B cell (primary cell): ENCODE measurements at regions not wholly inside any gene's neighbourhood (a gene's known extent, or its start where the extent isn't known, plus 50 kb on each side); places are given as distances from the start of the nearest gene placed in this dataset.
"Not testable (repeated sequence)": the region's sequence is repeated elsewhere in the genome, so short reads cannot be mapped to it uniquely, and the experiment has no call there.

Experiments used
- ATAC-seq: fragments of 200-7000 bp; cut with Tn5 transposase; one replicate; pipeline ENCODE4 v1.10.0; 2021; ENCODE audit warnings: low read depth, mild to moderate bottlenecking, moderate number of reproducible peaks, moderate library complexity
- CTCF ChIA-PET: fragments of 350-600 bp; sonication (Branson Sonifier 250); formaldehyde crosslinking; loops from one replicate; lab custom pipeline; 2021; ENCODE audit warnings: antibody characterized with exemption, inconsistent platforms; lab: Charles Lee
- POLR2A ChIA-PET: fragments of 350-600 bp; sonication (Branson Sonifier 250); formaldehyde crosslinking; loops from one replicate; lab custom pipeline; 2021; ENCODE audit warnings: antibody characterized with exemption; lab: Charles Lee
- DNase-seq: peaks from one replicate; pipeline ENCODE4 v3.0.0; 2013
- H2AFZ ChIP-seq: 2 replicates; pipeline ENCODE4 v1.6.1; 2012; ENCODE audit warnings: mild to moderate bottlenecking, low read depth, low read length; ENCODE audit not compliant: insufficient read depth, poor library complexity, severe bottlenecking
- H3K27ac ChIP-seq, 2 donors: 1 replicate in 1 of 2; 2 replicates in 1 of 2; pipeline ENCODE4 v1.5.1; 2012 to 2013; ENCODE audit warnings: low read length in 2 of 2, mild to moderate bottlenecking in 2 of 2, moderate library complexity in 1 of 2
- H3K27me3 ChIP-seq, 4 experiments: fragments of 200-600 bp in 1 of 4; sonication (generic) in 1 of 4; replicated peaks in 1 of 4; 1 replicate in 2 of 4; 2 replicates in 2 of 4; pipeline versions ENCODE4 v1.6.1 to v1.7.0; 2013 to 2016; ENCODE audit warnings: low read length in 3 of 4, mild to moderate bottlenecking in 2 of 4, mixed read lengths in 1 of 4, moderate library complexity in 1 of 4; ENCODE audit not compliant: insufficient read depth in 4 of 4, control insufficient read depth in 3 of 4; ENCODE audit errors: control extremely low read depth in 1 of 4
- H3K36me3 ChIP-seq, 2 experiments: replicated peaks in 1 of 2; 1 replicate in 1 of 2; 2 replicates in 1 of 2; pipeline versions ENCODE4 v1.6.1 to v1.7.1; 2013; ENCODE audit warnings: low read length in 1 of 2; ENCODE audit not compliant: insufficient read depth in 2 of 2, control insufficient read depth in 1 of 2; ENCODE audit errors: control extremely low read depth in 1 of 2, extremely low read depth in 1 of 2
- H3K4me1 ChIP-seq, 2 donors: fragments of 200-600 bp in 1 of 2; sonication (generic) in 1 of 2; 1 replicate in 1 of 2; 2 replicates in 1 of 2; pipeline versions ENCODE4 v1.5.1 to v1.6.1; 2013 to 2017; ENCODE audit warnings: low read length in 2 of 2; ENCODE audit not compliant: control insufficient read depth in 2 of 2, insufficient read depth in 2 of 2
- H3K4me2 ChIP-seq: replicated peaks from 2 replicates; pipeline ENCODE3; 2012; ENCODE audit warnings: mild to moderate bottlenecking, low read depth, low read length; ENCODE audit not compliant: poor library complexity, severe bottlenecking
- H3K4me3 ChIP-seq, 5 experiments: fragments of 200-600 bp in 1 of 5; sonication (generic) in 1 of 5; 1 replicate in 3 of 5; 2 replicates in 2 of 5; pipeline versions ENCODE4 v1.5.1 to v1.7.0; 2011 to 2016; ENCODE audit warnings: low read length in 4 of 5, mild to moderate bottlenecking in 4 of 5, low read depth in 2 of 5, control low read depth in 1 of 5, moderate library complexity in 1 of 5; ENCODE audit not compliant: insufficient read depth in 1 of 5; ENCODE audit errors: control extremely low read depth in 1 of 5, extremely low read depth in 1 of 5
- H3K79me2 ChIP-seq: fragments of 200-600 bp; sonication (generic); one replicate; pipeline ENCODE4 v1.6.0; 2016; ENCODE audit warnings: low read length; ENCODE audit not compliant: control insufficient read depth, insufficient read depth
- H3K9ac ChIP-seq: fragments of 200-600 bp; sonication (generic); 2 replicates; pipeline ENCODE4 v1.6.1; 2017; ENCODE audit warnings: mild to moderate bottlenecking, low read length, moderate library complexity
- H3K9me3 ChIP-seq, 3 donors: one replicate each; pipeline versions ENCODE4 v1.6.1 to v1.7.1; 2013; ENCODE audit warnings: low read length in 2 of 3; ENCODE audit not compliant: control insufficient read depth in 2 of 3, insufficient read depth in 1 of 3; ENCODE audit errors: control extremely low read depth in 1 of 3
- H4K20me1 ChIP-seq: 2 replicates; pipeline ENCODE4 v1.6.0; 2012; ENCODE audit warnings: mild to moderate bottlenecking, low read length; ENCODE audit not compliant: insufficient read depth, control insufficient read depth, poor library complexity, severe bottlenecking
- H3K27ac Mint-ChIP-seq: one replicate; pipeline ENCODE4 v1.8.0; 2021; ENCODE audit warnings: mixed read lengths
- H3K27me3 Mint-ChIP-seq: one replicate; pipeline ENCODE4 v1.8.0; 2021; ENCODE audit warnings: mixed read lengths
- H3K4me1 Mint-ChIP-seq: one replicate; pipeline ENCODE4 v1.8.0; 2021; ENCODE audit warnings: mixed read lengths
- H3K4me3 Mint-ChIP-seq: one replicate; pipeline ENCODE4 v1.8.0; 2021; ENCODE audit warnings: mixed read lengths
- H3K9me3 Mint-ChIP-seq: one replicate; pipeline ENCODE4 v1.8.0; 2022; ENCODE audit warnings: mixed read lengths; ENCODE audit not compliant: insufficient read depth
- CTCF ChIP-seq: fragments of 200-600 bp; IDR thresholded peaks from one replicate; pipeline ENCODE4 v1.8.0; 2022; ENCODE audit warnings: antibody characterized with exemption, mild to moderate bottlenecking
- EZH2 ChIP-seq: IDR thresholded peaks from 2 replicates; pipeline ENCODE4 v1.6.1; 2012; ENCODE audit warnings: borderline replicate concordance, low read depth, mild to moderate bottlenecking, moderate library complexity, low read length; ENCODE audit not compliant: insufficient read depth, poor library complexity, severe bottlenecking
- WGBS: methylation state at CpG from one replicate; pipeline ENCODE4 v1.1.5; 2013; ENCODE audit warnings: missing lambda C conversion rate; ENCODE audit not compliant: insufficient coverage; 5-methylcytosine and 5-hydroxymethylcytosine counted together
- intact Hi-C: fragments of 100-400 bp; cut with micrococcal nuclease; formaldehyde crosslinking; loops from one replicate; pipeline ENCODE4 v1.10.0; 2022

GRCh38 chr2:228359473-228359872, 178.0 kb upstream of the SPHKAP start:
- no peaks in the 10 kb centered on the region for H3K27me3 ChIP-seq
- WGBS: no CpG with 5 or more reads among the region's 1 CpG
- no peaks in the 10 kb centered on the region for H3K79me2 ChIP-seq
- no peaks in the 10 kb centered on the region for H4K20me1 ChIP-seq
- Mint-ChIP-seq H3K9me3 (peaks cover 6% of the 10 kb centered on the region), H3K4me1 (no peaks in the 10 kb centered on the region), H3K27ac (no peak overlapping the region), H3K4me3 (no peak overlapping the region), H3K27me3 (no peaks in the 10 kb centered on the region)
- no peak overlapping the region for H3K9ac ChIP-seq
- ChIA-PET CTCF (no interaction called here), POLR2A (no interaction called here)
- DNase-seq (no peak), ATAC-seq (no peak)
- H3K36me3 ChIP-seq: no peaks in the 10 kb centered on the region
- H3K4me2 ChIP-seq: no peak overlapping the region
- intact Hi-C loops: no loop called here
- no peak overlapping the region for H2AFZ ChIP-seq
- H3K4me3 ChIP-seq: no peak overlapping the region
- TF ChIP-seq EZH2: no peak
- TF ChIP-seq CTCF: no peak
- no peaks in the 10 kb centered on the region for H3K4me1 ChIP-seq
- no peak overlapping the region for H3K27ac ChIP-seq
- peaks cover 0 to 3% (median 0%) of the 10 kb centered on the region in 3 donors for H3K9me3 ChIP-seq

- Histone ChIP-seq H3K9me3 (peaks cover 0 to 11% (median 0%) of the 10 kb centered on the region in 3 donors), H3K27me3 (no peaks in the 10 kb centered on the region), H4K20me1 (no peaks in the 10 kb centered on the region), H3K79me2 (no peaks in the 10 kb centered on the region), H3K9ac (no peak overlapping the region), H3K4me3 (no peak overlapping the region), H3K4me2 (no peak overlapping the region), H3K27ac (no peak overlapping the region), H3K4me1 (no peaks in the 10 kb centered on the region), H2AFZ (no peak overlapping the region), H3K36me3 (no peaks in the 10 kb centered on the region)
- Mint-ChIP-seq H3K27me3 (no peaks in the 10 kb centered on the region), H3K4me3 (no peak overlapping the region), H3K4me1 (no peaks in the 10 kb centered on the region), H3K27ac (no peak overlapping the region), H3K9me3 (peaks cover 6% of the 10 kb centered on the region)
- TF ChIP-seq EZH2: no peak
- no peak for TF ChIP-seq CTCF
- CTCF ChIA-PET: no interaction called here
- intact Hi-C loops: no loop called here
- WGBS: 68% methylated on average over 2 of the region's 2 CpGs
- ATAC-seq (no peak), DNase-seq (no peak)
- POLR2A ChIA-PET: no interaction called here
Observed at GRCh38 chr2:228355897-228356296, 174.4 kb upstream of the SPHKAP start.

GRCh38 chr2:228352980-228353379, 171.5 kb upstream of the SPHKAP start:
- H3K27ac ChIP-seq, H3K27me3 ChIP-seq, H3K27me3 Mint-ChIP-seq, POLR2A ChIA-PET, H2AFZ ChIP-seq, CTCF ChIA-PET, DNase-seq, H3K36me3 ChIP-seq, H3K4me3 Mint-ChIP-seq, H3K4me3 ChIP-seq, H3K79me2 ChIP-seq, H3K4me1 Mint-ChIP-seq, H3K9me3 Mint-ChIP-seq, H3K27ac Mint-ChIP-seq, ATAC-seq, H3K4me2 ChIP-seq, H3K9ac ChIP-seq, H3K4me1 ChIP-seq, H4K20me1 ChIP-seq, intact Hi-C loops: not testable (repeated sequence)
- H3K9me3 ChIP-seq: peaks cover 0 to 11% (median 0%) of the 10 kb centered on the region in 3 donors
- 96% methylated on average over 10 of the region's 12 CpGs for whole genome bisulfite sequencing
